Neural cell (in vitro differentiated cells): ENCODE measurements at regions not wholly inside any gene's neighbourhood (a gene's known extent, or its start where the extent isn't known, plus 50 kb on each side); places are given as distances from the start of the nearest gene placed in this dataset.

ENCODE experiments used
- H2AFZ ChIP-seq: fragments of 200-600, 300-800 bp; sonication (generic), shearing (Covaris generic); 2 replicates; pipeline ENCODE4 v1.6.0; 2014; ENCODE audit warnings: low read depth, mild to moderate bottlenecking, antibody characterized with exemption, low read length, moderate library complexity
- H3F3A ChIP-seq: fragments of 200-600 bp; shearing (Covaris generic); 2 replicates; pipeline ENCODE4 v1.6.1; 2016; ENCODE audit warnings: mild to moderate bottlenecking, moderate library complexity, mixed read lengths, antibody characterized with exemption, low read length; ENCODE audit not compliant: insufficient read depth, poor library complexity, severe bottlenecking
- H3K27ac ChIP-seq: fragments of 200-600, 300-800 bp; sonication (generic), shearing (Covaris generic); 2 replicates; pipeline ENCODE4 v1.5.1; 2014; ENCODE audit warnings: mild to moderate bottlenecking, low read length, moderate library complexity
- H3K27me3 ChIP-seq: fragments of 300-800, 200-600 bp; sonication (generic), shearing (Covaris generic); 2 replicates; pipeline ENCODE4 v1.6.0; 2014; ENCODE audit warnings: mild to moderate bottlenecking, low read depth, low read length, moderate library complexity; ENCODE audit not compliant: insufficient read depth
- H3K36me3 ChIP-seq: fragments of 300-800, 200-600 bp; sonication (generic), shearing (Covaris generic); 2 replicates; pipeline ENCODE4 v1.5.1; 2014; ENCODE audit warnings: mild to moderate bottlenecking, antibody characterized with exemption, low read length, moderate library complexity; ENCODE audit not compliant: insufficient read depth
- H3K4me2 ChIP-seq: fragments of 300-800, 200-600 bp; sonication (generic), shearing (Covaris generic); 2 replicates; pipeline ENCODE4 v1.6.0; 2014; ENCODE audit warnings: mild to moderate bottlenecking, low read length
- H3K4me3 ChIP-seq: fragments of 300-800, 200-600 bp; sonication (generic), shearing (Covaris generic); 2 replicates; pipeline ENCODE4 v1.5.1; 2014; ENCODE audit warnings: mild to moderate bottlenecking, low read length, moderate library complexity
- H3K79me2 ChIP-seq: fragments of 200-600 bp; shearing (Covaris generic); replicated peaks from 2 replicates; pipeline ENCODE4 v1.6.0; 2014; ENCODE audit warnings: mild to moderate bottlenecking, low read length, moderate library complexity; ENCODE audit not compliant: insufficient read depth
- H3K9ac ChIP-seq: fragments of 300-800, 200-600 bp; sonication (generic), shearing (Covaris generic); 2 replicates; pipeline ENCODE4 v1.6.1; 2016; ENCODE audit warnings: mild to moderate bottlenecking, low read length, mixed read lengths
- H3K9me2 ChIP-seq: fragments of 200-600 bp; shearing (Covaris generic); 2 replicates; pipeline ENCODE4 v1.6.1; 2016; ENCODE audit warnings: mild to moderate bottlenecking, low read length, mixed read lengths; ENCODE audit not compliant: insufficient read depth
- H3K9me3 ChIP-seq: fragments of 200-600, 300-800 bp; sonication (generic), shearing (Covaris generic); 2 replicates; pipeline ENCODE4 v1.6.1; 2016; ENCODE audit warnings: mild to moderate bottlenecking, mixed run types, low read length, moderate library complexity, mixed read lengths
- H4K20me1 ChIP-seq: fragments of 200-600 bp; shearing (Covaris generic); 2 replicates; pipeline ENCODE4 v1.6.1; 2016; ENCODE audit warnings: mild to moderate bottlenecking, mixed run types; ENCODE audit not compliant: insufficient read depth
- CTCF ChIP-seq: fragments of 450-650 bp; IDR thresholded peaks from 2 replicates; pipeline ENCODE4 v1.5.1; 2014; ENCODE audit warnings: antibody characterized with exemption, mild to moderate bottlenecking, moderate library complexity; ENCODE audit not compliant: poor library complexity, severe bottlenecking
- EP300 ChIP-seq: fragments of 450-650 bp; conservative IDR thresholded peaks from 2 replicates; pipeline ENCODE4 v1.6.1; 2014; ENCODE audit warnings: antibody characterized with exemption, mild to moderate bottlenecking, moderate library complexity; ENCODE audit not compliant: poor library complexity, severe bottlenecking
- EZH2 ChIP-seq: fragments of 200-600, 300-800 bp; shearing (Covaris generic), sonication (generic); IDR thresholded peaks from 2 replicates; pipeline ENCODE4 v1.6.1; 2014; ENCODE audit warnings: antibody characterized with exemption, low read length, borderline replicate concordance, mild to moderate bottlenecking; ENCODE audit not compliant: insufficient read depth, poor library complexity, severe bottlenecking
- MXI1 ChIP-seq: fragments of 450-650 bp; conservative IDR thresholded peaks from 2 replicates; pipeline ENCODE4 v1.6.1; 2014; ENCODE audit warnings: antibody characterized with exemption, mild to moderate bottlenecking; ENCODE audit not compliant: poor library complexity, severe bottlenecking
- POLR2AphosphoS5 ChIP-seq: IDR thresholded peaks from 2 replicates; pipeline ENCODE4 v1.6.1; 2012
- RAD21 ChIP-seq: fragments of 450-650 bp; conservative IDR thresholded peaks from 2 replicates; pipeline ENCODE4 v1.6.1; 2014; ENCODE audit warnings: antibody characterized with exemption, mild to moderate bottlenecking, moderate library complexity
- REST ChIP-seq: IDR thresholded peaks from 2 replicates; pipeline ENCODE4 v1.6.1; 2012; ENCODE audit warnings: borderline replicate concordance
- SMC3 ChIP-seq: fragments of 450-650 bp; conservative IDR thresholded peaks from 2 replicates; pipeline ENCODE4 v1.6.1; 2014; ENCODE audit warnings: antibody characterized with exemption, mild to moderate bottlenecking, moderate library complexity; ENCODE audit not compliant: poor library complexity
- TAF1 ChIP-seq: IDR thresholded peaks from 2 replicates; pipeline ENCODE4 v1.6.1; 2012; ENCODE audit warnings: low read depth

GRCh38 chr3:150293401-150294001 lies 114.6 kb upstream of the TSC22D2 start:
- H3K27me3 ChIP-seq: no peaks in the 10 kb centered on the region
- no peak overlapping the region for H3K27ac ChIP-seq
- no peaks in the 10 kb centered on the region for H3K36me3 ChIP-seq
- no peaks in the 10 kb centered on the region for H4K20me1 ChIP-seq
- no peaks in the 10 kb centered on the region for H3F3A ChIP-seq
- no peak for TF ChIP-seq REST
- no peak for TF ChIP-seq EP300
- TF ChIP-seq MXI1: no peak
- no peak for TF ChIP-seq CTCF
- no peak for TF ChIP-seq POLR2AphosphoS5
- no peak for TF ChIP-seq RAD21
- no peak for TF ChIP-seq EZH2
- no peak for TF ChIP-seq SMC3
- TF ChIP-seq TAF1: no peak
- no peak overlapping the region for H3K4me2 ChIP-seq
- no peaks in the 10 kb centered on the region for H3K79me2 ChIP-seq
- no peak overlapping the region for H2AFZ ChIP-seq
- no peaks in the 10 kb centered on the region for H3K9me3 ChIP-seq
- no peak overlapping the region for H3K9ac ChIP-seq
- H3K9me2 ChIP-seq: no peaks in the 10 kb centered on the region
- no peak overlapping the region for H3K4me3 ChIP-seq

- H3K9me2 ChIP-seq: no peaks in the 10 kb centered on the region
- no peak for TF ChIP-seq SMC3
- TF ChIP-seq TAF1: no peak
- no peak for TF ChIP-seq EP300
- no peak for TF ChIP-seq RAD21
- no peak for TF ChIP-seq REST
- no peak for TF ChIP-seq POLR2AphosphoS5
- no peak for TF ChIP-seq CTCF
- no peak for TF ChIP-seq MXI1
- no peak for TF ChIP-seq EZH2
- no peak overlapping the region for H2AFZ ChIP-seq
- H3K27ac ChIP-seq: no peak overlapping the region
- no peaks in the 10 kb centered on the region for H3K36me3 ChIP-seq
- no peaks in the 10 kb centered on the region for H3K9me3 ChIP-seq
- no peaks in the 10 kb centered on the region for H3F3A ChIP-seq
- H3K4me3 ChIP-seq: no peak overlapping the region
- H4K20me1 ChIP-seq: no peaks in the 10 kb centered on the region
- H3K9ac ChIP-seq: no peak overlapping the region
- H3K4me2 ChIP-seq: no peak overlapping the region
- H3K79me2 ChIP-seq: no peaks in the 10 kb centered on the region
- no peaks in the 10 kb centered on the region for H3K27me3 ChIP-seq
Observed at GRCh38 chr3:150292891-150293290, 115.2 kb upstream of the TSC22D2 start.
